Hepatocyte (in vitro differentiated cells): ENCODE measurements at regions not wholly inside any gene's neighbourhood (a gene's known extent, or its start where the extent isn't known, plus 50 kb on each side); places are given as distances from the start of the nearest gene placed in this dataset.
"Not testable (repeated sequence)": the region's sequence is repeated elsewhere in the genome, so short reads cannot be mapped to it uniquely, and the experiment has no call there.

ENCODE experiments used
- EZH2 ChIP-seq: fragments of 200-600 bp; sonication (generic); IDR thresholded peaks from 2 replicates; pipeline ENCODE4 v1.6.1; 2016; ENCODE audit warnings: antibody characterized with exemption, mild to moderate bottlenecking, borderline replicate concordance
- TF ChIP-seq, protein P1 (sequence below): fragments of 200-600 bp; sonication (generic); IDR thresholded peaks from 2 replicates; pipeline ENCODE4 v1.5.1; 2016; ENCODE audit warnings: antibody characterized with exemption, mild to moderate bottlenecking; ENCODE audit not compliant: poor library complexity

DNA sequence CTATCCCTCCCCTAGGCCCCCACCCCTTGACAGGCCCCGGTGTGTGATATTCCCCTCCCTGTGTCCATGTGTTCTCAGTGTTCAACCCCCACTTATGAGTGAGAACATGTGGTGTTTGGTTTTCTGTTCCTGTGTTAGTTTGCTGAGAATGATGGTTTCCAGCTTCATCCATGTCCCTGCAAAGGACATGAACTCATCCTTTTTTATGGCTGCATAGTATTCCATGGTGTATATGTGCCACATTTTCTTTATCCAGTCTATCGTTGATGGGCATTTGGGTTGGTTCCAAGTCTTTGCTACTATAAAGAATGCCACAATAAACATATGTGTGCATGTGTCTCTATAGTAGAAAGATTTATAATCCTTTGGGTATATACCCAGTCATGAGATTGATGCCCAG lies 55.3 kb upstream of the PDZD8 start:
- TF ChIP-seq EZH2: not testable (repeated sequence)
- TF ChIP-seq, protein P1, sequence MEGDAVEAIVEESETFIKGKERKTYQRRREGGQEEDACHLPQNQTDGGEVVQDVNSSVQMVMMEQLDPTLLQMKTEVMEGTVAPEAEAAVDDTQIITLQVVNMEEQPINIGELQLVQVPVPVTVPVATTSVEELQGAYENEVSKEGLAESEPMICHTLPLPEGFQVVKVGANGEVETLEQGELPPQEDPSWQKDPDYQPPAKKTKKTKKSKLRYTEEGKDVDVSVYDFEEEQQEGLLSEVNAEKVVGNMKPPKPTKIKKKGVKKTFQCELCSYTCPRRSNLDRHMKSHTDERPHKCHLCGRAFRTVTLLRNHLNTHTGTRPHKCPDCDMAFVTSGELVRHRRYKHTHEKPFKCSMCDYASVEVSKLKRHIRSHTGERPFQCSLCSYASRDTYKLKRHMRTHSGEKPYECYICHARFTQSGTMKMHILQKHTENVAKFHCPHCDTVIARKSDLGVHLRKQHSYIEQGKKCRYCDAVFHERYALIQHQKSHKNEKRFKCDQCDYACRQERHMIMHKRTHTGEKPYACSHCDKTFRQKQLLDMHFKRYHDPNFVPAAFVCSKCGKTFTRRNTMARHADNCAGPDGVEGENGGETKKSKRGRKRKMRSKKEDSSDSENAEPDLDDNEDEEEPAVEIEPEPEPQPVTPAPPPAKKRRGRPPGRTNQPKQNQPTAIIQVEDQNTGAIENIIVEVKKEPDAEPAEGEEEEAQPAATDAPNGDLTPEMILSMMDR: not testable (repeated sequence)
